ENCODE measurements at regions not wholly inside any gene's neighbourhood (a gene's known extent, or its start where the extent isn't known, plus 50 kb on each side); places are given as distances from the start of the nearest gene placed in this dataset.

DNA sequence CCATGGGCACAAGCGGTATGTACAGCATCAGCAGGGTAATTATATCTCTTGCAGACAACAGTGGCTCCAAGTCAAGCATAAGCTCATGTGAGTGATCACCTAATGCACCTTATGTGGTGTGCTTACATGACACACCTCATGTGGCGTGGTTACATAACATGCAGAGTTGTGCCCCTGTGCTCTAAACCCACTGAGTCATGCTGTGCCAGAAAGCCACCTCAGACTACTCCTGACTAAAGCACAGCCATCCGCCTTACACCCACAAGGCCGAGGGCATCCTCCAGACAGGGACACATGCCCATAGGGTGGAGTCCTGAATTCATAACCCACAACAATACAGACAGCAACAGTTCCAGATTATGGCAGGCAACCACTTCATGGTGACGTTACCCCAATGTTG, 163.7 kb upstream of the SLC30A5 start:
- Histone ChIP-seq H3K36me3 (replicated peaks in 1 of 2; ENCODE audit: control insufficient read depth in 1 of 2, insufficient read depth in 2 of 2, low read length in 2 of 2) (no peaks in the 10 kb centered on the region), H3K4me2 (replicated peaks; ENCODE audit: extremely low read depth, low read length, poor library complexity, severe bottlenecking) (no peak overlapping the region), H3K79me2 (ENCODE audit: insufficient read depth, low read length) (no peaks in the 10 kb centered on the region), H3K27ac (ENCODE audit: low read depth in 1 of 2, low read length in 2 of 2) (no peak overlapping the region), H2AFZ (ENCODE audit: insufficient read depth, low read depth, low read length, poor library complexity, severe bottlenecking) (no peak overlapping the region), H3K9me3 (replicated peaks in 1 of 2; ENCODE audit: control insufficient read depth in 1 of 2, insufficient read depth in 1 of 2, low read length in 2 of 2) (peaks cover 36 to 37% of the 10 kb centered on the region in 2 donors), H3K27me3 (ENCODE audit: control insufficient read depth in 2 of 2, insufficient read depth in 2 of 2, low read length in 2 of 2) (no peaks in the 10 kb centered on the region), H3K9ac (ENCODE audit: insufficient read depth, low read length, poor library complexity, severe bottlenecking) (no peak overlapping the region), H3K4me3 (replicated peaks in 1 of 3; ENCODE audit: low read depth in 2 of 3, low read length in 3 of 3) (no peak overlapping the region), H3K4me1 (ENCODE audit: control insufficient read depth in 1 of 2, insufficient read depth in 2 of 2, low read length in 2 of 2) (no peaks in the 10 kb centered on the region), H4K20me1 (ENCODE audit: insufficient read depth, low read length) (no peaks in the 10 kb centered on the region)
- TF ChIP-seq, protein P1, sequence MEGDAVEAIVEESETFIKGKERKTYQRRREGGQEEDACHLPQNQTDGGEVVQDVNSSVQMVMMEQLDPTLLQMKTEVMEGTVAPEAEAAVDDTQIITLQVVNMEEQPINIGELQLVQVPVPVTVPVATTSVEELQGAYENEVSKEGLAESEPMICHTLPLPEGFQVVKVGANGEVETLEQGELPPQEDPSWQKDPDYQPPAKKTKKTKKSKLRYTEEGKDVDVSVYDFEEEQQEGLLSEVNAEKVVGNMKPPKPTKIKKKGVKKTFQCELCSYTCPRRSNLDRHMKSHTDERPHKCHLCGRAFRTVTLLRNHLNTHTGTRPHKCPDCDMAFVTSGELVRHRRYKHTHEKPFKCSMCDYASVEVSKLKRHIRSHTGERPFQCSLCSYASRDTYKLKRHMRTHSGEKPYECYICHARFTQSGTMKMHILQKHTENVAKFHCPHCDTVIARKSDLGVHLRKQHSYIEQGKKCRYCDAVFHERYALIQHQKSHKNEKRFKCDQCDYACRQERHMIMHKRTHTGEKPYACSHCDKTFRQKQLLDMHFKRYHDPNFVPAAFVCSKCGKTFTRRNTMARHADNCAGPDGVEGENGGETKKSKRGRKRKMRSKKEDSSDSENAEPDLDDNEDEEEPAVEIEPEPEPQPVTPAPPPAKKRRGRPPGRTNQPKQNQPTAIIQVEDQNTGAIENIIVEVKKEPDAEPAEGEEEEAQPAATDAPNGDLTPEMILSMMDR (IDR thresholded peaks at IDR 0.05), result no peak
- Mint-ChIP-seq H3K4me3 (no peak overlapping the region), H3K27me3 (ENCODE audit: low read depth in 3 of 3) (peaks cover 0 to 3% (median 0%) of the 10 kb centered on the region in 3 donors), H3K27ac (no peak overlapping the region), H3K36me3 (no peaks in the 10 kb centered on the region), H3K4me1 (no peaks in the 10 kb centered on the region), H3K9me3 (peaks cover 10 to 43% (median 22%) of the 10 kb centered on the region in 7 donors)
- 100% methylated on average over 5 of the region's 5 CpGs for WGBS (ENCODE audit: insufficient coverage)
- DNase-seq, result no peak
- intact Hi-C loops (cut with micrococcal nuclease), result no loop called here

DNA sequence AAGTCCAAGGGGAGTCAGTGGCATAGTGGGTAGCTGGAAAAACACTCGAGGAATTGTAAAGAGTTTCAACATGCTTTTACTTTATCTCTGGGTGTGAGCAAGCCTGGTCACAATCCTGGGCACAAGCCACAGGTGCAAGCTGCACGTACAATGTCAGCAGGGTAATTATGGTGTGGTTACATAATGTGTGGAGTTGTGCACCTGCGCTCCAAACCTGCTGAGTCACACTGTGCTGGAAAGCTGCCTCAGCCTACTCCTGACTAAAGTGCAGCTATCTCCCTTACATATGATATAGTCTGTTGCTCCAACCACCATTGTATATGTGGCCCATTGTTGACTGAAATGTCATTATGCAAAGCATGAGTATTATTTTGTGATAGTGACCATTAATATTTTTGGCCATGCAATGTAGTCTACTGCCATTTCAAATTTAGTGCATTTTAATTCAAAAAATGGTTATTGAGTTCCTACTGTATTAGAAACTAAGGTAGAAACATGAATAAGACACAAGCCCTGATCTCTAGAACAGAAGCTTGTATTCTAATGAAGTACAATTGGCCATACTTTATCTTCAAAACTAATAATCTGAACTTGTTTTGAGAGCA, 160.9 kb upstream of the SLC30A5 start:
- 92% methylated on average over 2 of the region's 3 CpGs for WGBS (ENCODE audit: insufficient coverage)
- DNase-seq, result no peak
- no peaks in the 10 kb centered on the region for H3K4me1 Mint-ChIP-seq
- no peak overlapping the region for H3K9ac ChIP-seq (ENCODE audit: insufficient read depth, low read length, poor library complexity, severe bottlenecking)
- no peaks in the 10 kb centered on the region for H3K36me3 Mint-ChIP-seq
- no peaks in the 10 kb centered on the region for H3K27me3 ChIP-seq (ENCODE audit: control insufficient read depth in 2 of 2, insufficient read depth in 2 of 2, low read length in 2 of 2)
- H3K4me3 ChIP-seq (replicated peaks in 1 of 3; ENCODE audit: low read depth in 2 of 3, low read length in 3 of 3), result no peak overlapping the region
- TF ChIP-seq, protein P1 (IDR thresholded peaks at IDR 0.05), result no peak
- H3K36me3 ChIP-seq (replicated peaks in 1 of 2; ENCODE audit: control insufficient read depth in 1 of 2, insufficient read depth in 2 of 2, low read length in 2 of 2), result no peaks in the 10 kb centered on the region
- H3K4me1 ChIP-seq (ENCODE audit: control insufficient read depth in 1 of 2, insufficient read depth in 2 of 2, low read length in 2 of 2), result no peaks in the 10 kb centered on the region
- intact Hi-C loops (cut with micrococcal nuclease), result no loop called here
- H4K20me1 ChIP-seq (ENCODE audit: insufficient read depth, low read length), result no peaks in the 10 kb centered on the region
- H3K27me3 Mint-ChIP-seq (ENCODE audit: low read depth in 3 of 3), result no peaks in the 10 kb centered on the region
- no peak overlapping the region for H3K27ac Mint-ChIP-seq
- no peak overlapping the region for H3K4me2 ChIP-seq (replicated peaks; ENCODE audit: extremely low read depth, low read length, poor library complexity, severe bottlenecking)
- H3K9me3 Mint-ChIP-seq, result peaks cover 10 to 41% (median 22%) of the 10 kb centered on the region in 7 donors
- no peak overlapping the region for H2AFZ ChIP-seq (ENCODE audit: insufficient read depth, low read depth, low read length, poor library complexity, severe bottlenecking)
- peaks cover 34 to 36% of the 10 kb centered on the region in 2 donors for H3K9me3 ChIP-seq (replicated peaks in 1 of 2; ENCODE audit: control insufficient read depth in 1 of 2, insufficient read depth in 1 of 2, low read length in 2 of 2)
- no peak overlapping the region for H3K27ac ChIP-seq (ENCODE audit: low read depth in 1 of 2, low read length in 2 of 2)
- no peaks in the 10 kb centered on the region for H3K79me2 ChIP-seq (ENCODE audit: insufficient read depth, low read length)
- H3K4me3 Mint-ChIP-seq, result no peak overlapping the region

All from CD14-positive monocyte (primary cell).